GM12874 (cell line): ENCODE measurements at regions not wholly inside any gene's neighbourhood (a gene's known extent, or its start where the extent isn't known, plus 50 kb on each side); places are given as distances from the start of the nearest gene placed in this dataset.

Experiments
- TF ChIP-seq, protein P1 (sequence below): IDR thresholded peaks from 2 replicates; pipeline ENCODE4 v1.5.1; 2011; ENCODE audit warnings: low read depth, mild to moderate bottlenecking, control low read depth, low read length, moderate library complexity; ENCODE audit not compliant: insufficient read depth

- TF ChIP-seq, protein P1, sequence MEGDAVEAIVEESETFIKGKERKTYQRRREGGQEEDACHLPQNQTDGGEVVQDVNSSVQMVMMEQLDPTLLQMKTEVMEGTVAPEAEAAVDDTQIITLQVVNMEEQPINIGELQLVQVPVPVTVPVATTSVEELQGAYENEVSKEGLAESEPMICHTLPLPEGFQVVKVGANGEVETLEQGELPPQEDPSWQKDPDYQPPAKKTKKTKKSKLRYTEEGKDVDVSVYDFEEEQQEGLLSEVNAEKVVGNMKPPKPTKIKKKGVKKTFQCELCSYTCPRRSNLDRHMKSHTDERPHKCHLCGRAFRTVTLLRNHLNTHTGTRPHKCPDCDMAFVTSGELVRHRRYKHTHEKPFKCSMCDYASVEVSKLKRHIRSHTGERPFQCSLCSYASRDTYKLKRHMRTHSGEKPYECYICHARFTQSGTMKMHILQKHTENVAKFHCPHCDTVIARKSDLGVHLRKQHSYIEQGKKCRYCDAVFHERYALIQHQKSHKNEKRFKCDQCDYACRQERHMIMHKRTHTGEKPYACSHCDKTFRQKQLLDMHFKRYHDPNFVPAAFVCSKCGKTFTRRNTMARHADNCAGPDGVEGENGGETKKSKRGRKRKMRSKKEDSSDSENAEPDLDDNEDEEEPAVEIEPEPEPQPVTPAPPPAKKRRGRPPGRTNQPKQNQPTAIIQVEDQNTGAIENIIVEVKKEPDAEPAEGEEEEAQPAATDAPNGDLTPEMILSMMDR = no peak
These were observed 175.1 kb downstream of the NFKBIZ start for GRCh38 chr3:102024270-102024904.

DNA sequence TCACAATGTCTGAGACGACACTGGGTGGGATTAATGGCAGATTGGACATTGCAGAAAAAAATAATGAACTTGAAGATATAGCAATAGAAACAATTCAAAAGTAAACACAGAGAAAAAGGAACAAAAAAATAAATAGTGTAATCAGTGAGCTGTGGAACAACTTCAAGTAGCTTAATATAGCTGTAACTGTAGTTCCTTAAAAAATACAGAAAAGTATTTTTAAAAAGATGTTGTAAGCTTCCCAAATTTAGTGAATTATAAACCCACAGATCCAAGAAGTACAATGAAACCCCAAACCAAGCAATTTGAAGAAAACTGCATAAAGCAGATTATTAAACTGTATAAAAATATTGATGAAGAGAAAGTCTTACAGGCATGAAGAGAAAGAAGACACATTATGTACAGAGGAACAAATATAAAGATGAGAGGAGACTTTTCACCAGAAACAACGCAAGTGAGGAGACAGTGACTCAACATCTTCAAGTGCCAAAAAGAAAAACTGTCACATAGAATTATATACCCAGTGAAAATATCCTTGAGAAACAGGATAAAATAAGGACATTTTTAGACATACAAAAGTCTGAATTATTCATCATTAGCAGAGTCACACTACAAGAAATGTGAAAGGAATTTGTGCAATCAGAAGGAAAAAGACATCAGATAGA lies 176.4 kb downstream of the NFKBIZ start:
- TF ChIP-seq, protein P1 = no peak

GRCh38 chr3:102026656-102027055 lies 177.3 kb downstream of the NFKBIZ start:
- TF ChIP-seq, protein P1 = no peak

- TF ChIP-seq, protein P1 = no peak
These were observed 181.3 kb downstream of the NFKBIZ start for GRCh38 chr3:102030661-102031060.

DNA sequence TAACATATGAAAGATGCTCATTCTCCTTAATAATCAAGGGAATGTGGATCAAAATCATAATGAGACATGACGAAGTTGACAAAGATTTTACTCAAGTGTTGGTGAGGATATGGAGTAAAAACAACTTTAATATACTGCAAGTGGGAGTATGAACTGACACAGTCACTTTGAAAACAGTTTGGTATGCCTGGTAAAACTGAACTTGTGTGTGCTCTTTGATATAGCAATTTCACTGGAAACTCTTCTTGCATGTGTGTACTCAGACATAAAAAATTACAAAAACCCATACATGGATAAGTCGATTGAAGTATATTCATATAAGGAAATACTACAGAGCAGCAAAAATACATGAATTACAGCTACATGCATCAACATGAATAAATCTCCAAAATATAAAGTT lies 182.5 kb downstream of the NFKBIZ start:
- TF ChIP-seq, protein P1 = no peak

- TF ChIP-seq, protein P1 = no peak
These were observed 183.4 kb downstream of the NFKBIZ start for GRCh38 chr3:102032491-102033383.
